Kidney glomerular epithelial cell (primary cell): ENCODE measurements at regions not wholly inside any gene's neighbourhood (a gene's known extent, or its start where the extent isn't known, plus 50 kb on each side); places are given as distances from the start of the nearest gene placed in this dataset.
"Not testable (repeated sequence)": the region's sequence is repeated elsewhere in the genome, so short reads cannot be mapped to it uniquely, and the experiment has no call there.

Source experiments
- DNase-seq: peaks from one replicate; lab custom pipeline; 2025; lab: John Stamatoyannopoulos, UW

DNA sequence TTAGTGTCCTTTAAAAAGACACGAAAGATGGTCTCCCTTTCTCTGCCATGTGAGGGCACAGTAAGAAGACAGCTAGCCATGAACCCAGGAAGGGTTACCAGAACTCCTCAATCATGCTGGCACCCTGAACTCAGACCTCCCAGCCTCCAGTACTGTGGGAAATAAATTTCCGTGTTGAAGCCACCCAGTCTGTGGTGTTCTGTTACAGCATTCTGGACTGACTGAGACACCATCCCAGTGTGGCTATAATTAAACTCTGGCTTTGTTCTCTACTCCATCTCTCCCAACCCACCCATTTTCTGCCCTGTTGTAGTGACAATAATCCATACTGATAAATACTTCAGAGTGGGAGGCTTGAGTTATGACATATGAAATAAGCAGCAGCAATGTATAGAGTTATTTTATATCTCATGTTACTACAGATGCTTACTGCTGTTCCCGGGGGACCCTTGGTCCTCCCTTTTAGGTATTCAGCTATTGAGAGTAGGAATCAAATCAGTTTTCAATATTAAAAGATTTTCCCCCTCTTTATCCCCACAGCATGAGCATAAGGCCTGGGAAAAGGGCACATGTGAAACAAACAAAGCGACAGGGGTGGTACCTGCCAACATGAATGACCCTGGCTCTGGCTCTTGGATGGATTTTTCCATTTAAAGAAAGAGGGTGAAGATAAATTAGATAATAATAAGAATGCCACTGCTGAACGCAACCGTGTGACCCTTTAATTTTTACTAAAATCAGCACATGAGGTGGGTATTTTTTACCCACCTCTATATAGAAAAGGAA is 224.3 kb upstream of the SLC35B3 start:
- no peak for DNase-seq

DNA sequence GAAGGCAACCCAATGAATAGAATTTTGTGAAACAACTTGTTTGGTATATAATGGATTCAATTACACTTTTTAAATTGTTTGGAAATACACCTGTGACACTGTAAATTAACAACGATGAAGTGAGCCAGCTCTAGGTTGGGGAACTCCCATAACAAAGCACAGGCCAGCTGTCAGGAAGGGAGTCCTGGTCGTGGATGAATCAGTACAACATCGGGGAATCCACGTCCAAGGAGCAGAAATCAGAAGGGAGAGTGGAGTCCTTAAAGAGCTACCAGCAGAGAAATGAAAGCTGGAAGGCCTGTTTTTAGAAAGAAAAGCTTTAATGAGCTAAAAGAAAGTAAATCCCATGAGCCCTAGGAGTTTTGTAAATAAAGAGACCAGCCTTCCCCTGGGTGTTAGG is 223.1 kb upstream of the SLC35B3 start:
- no peak for DNase-seq

DNA sequence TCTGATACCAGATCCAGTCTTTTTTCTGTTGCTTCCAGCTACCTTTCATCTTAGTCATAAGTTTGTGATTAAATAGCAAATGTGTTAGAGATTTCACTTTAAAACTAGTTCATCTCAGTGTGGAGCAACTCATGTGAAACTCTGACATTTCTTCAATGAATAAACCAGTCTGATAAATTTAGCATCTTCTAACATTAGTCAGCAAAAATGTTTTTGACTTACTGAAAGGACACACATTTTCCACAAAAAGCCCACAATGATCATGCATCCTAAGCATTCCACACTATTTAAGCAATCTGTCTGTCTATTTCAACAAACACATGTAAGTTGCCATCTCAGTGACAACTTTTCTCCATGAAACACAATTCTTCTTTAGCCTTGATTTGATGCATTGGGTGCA is 222.2 kb upstream of the SLC35B3 start:
- no peak for DNase-seq

DNA sequence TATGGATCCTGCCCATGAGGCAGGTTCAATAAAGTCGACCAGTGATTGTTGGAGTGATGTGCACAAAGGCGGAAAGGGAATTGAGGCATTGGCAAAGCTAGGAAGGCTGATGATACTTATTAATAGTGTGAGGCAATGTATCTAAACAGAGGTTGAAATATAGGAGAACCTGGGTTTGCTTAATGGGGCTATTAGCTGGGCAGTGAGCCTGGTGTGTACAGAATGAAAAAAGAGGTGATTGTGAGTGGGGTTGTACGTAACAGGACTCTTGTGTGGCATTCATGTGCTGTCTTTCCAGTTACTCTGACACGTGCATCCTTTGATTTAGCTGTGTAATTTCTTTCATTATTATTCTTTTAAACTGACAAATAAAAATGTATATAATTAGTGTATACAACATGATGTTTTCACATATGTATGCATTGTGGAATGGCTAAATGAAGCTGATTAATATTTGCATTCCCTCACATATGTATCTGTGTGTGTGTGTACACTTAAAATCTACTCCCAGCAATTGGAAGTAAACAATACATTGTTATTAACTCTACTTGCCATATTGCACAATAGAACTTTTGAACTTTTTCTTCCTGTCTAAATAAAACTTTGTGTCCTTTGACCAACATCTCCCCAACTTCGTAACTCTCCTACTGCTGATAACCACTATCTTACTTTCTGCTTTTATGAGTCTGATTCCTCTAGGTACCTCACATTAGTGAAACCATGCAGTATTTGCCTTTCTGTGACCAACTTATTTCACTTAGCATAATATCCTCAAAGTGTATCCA is 220.5 kb upstream of the SLC35B3 start:
- DNase-seq, result no peak

DNA sequence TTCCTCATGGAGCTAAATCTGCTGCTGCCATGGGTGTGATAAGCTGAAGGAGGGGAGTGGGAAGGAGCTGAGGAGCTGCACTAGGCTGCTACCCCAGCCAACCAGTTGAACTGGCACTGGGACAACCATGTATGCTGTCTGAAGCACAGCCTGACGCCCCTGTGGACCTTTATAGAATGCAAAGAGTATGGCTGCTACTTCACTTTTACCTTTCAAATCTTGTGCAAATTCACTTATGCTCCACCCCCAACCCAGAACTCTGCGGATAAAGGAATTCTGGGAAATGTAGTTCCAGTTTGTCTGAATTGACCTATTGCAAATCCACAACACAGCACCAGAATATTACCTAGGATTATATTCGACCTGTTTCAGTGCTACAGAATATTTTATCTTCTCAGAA is 217.4 kb upstream of the SLC35B3 start:
- no peak for DNase-seq

DNA sequence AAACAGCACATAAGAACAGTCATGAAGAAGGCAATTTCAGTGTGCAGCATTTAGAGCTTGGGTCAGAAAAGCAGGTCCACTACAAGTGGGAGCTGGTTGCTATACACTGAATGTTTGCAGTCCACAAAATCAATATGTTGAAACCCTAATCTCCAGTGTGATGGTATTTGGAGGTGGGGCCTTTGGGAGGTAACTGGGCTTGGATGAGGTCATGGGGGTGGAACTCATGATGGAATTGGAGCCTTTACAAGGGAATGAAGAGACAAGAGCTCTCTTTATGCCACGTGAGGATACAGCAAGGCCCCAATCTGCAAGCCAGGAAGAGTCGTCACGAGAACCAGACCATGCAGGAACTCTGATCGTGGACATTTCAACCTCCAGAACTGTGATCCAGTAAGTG is 216.7 kb upstream of the SLC35B3 start:
- DNase-seq, result no peak

DNA sequence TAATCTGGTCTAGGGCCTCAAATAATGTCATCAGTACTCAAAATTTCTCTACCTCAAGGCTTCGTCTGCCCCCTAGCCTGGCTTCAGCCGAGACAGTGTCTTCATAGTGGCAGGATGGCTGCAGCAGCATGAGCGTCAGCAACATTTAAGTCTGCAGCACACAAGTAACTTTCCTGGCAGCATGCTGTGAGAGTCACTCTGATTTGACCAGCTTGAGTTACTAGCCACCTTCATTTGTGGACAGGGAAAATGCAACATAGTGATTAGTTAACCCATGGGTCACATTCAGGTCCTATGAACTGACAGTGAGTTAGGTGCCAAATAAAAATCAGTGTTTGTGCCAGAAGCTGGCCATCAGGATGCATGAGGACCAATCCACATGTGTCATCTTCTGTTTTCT is 209.9 kb upstream of the SLC35B3 start:
- DNase-seq, result no peak

DNA sequence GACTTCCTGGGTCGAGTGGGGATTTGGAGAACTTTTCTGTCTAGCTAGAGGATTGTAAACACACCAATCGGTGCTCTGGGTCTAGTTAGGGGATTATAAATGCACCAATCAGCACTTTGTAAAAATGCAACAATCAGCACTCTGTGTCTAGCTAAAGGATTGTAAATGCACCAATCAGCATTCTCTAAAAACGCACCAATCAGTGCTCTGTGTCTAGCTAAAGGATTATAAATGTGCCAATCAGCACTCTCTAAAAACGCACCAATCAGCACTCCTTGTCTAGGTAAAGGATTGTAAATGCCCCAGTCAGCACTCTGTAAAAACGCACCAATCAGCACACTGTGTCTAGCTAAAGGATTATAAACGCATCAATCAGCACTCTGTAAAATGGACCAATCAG is 209.0 kb upstream of the SLC35B3 start:
- no peak for DNase-seq

DNA sequence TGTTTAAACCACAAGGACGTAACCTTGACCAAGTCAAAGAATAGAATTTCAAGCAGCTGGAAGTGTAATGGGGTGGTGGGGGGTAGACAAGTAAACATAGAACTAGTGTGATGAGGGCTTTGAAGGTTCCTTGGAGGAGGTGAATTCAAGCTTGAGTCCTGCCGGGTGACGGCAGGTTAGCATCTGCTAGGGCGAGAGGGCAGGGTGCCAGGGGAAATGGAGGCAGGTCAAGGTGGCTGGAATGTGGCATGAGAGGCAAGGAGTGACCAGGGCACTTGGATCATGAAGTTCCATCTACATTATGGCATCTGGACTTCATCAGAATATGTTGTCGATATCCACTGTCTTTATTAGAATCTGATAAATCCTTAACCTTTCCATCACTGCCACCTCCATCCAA is 207.5 kb upstream of the SLC35B3 start:
- no peak for DNase-seq

DNA sequence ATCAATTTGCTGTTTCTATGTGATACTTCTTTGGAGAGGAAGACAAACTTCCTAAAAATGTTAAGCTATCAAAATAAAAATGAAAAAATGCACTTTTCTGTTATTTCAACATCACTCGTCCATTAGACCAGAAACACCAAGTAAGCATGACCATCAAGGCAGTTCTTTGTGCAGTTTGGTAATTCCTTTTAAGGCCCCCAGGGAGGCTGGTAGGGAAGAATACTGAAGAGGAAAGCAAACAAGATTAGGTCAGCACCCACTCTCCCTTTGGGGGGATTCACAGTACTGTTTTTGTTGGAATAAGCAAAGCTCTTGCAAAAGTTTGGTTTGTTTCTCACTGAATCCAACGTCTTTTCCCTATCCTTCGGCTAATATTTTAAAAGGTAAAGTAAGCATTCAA is 206.8 kb upstream of the SLC35B3 start:
- DNase-seq, result peak; percentile 12

DNA sequence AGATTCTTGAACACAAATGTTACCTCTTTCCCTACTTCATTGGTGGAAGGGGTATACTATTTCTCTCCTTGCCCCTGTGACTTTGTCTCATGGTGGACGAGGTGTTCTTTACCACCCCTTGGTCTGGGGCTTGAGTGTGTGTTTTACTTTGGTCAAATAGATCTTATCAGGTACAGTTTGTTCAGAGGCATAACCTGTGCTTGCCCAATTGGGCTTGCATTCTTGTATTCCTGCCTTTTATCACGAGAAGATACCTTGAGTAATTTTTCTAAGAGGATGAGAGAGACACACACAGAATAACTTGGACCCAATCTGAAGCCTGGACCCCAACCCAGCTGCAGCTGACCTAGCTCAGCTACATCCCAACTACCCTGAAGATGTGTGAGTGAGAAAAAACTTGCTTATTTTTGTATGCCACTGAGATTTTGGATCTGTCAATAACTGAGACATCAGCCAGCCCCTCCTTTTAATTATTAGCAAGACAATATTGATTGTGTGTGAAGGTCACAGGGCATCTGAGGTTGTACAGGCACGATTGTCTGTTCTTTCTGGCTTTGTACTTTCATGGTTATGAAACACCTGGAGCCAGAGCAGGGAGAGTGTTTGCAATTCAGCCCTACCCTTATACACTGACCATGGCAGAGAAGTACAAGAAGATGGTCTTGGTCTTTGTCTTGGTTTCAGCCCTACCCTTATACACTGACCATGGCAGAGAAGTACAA is 204.7 kb upstream of the SLC35B3 start:
- no peak for DNase-seq

DNA sequence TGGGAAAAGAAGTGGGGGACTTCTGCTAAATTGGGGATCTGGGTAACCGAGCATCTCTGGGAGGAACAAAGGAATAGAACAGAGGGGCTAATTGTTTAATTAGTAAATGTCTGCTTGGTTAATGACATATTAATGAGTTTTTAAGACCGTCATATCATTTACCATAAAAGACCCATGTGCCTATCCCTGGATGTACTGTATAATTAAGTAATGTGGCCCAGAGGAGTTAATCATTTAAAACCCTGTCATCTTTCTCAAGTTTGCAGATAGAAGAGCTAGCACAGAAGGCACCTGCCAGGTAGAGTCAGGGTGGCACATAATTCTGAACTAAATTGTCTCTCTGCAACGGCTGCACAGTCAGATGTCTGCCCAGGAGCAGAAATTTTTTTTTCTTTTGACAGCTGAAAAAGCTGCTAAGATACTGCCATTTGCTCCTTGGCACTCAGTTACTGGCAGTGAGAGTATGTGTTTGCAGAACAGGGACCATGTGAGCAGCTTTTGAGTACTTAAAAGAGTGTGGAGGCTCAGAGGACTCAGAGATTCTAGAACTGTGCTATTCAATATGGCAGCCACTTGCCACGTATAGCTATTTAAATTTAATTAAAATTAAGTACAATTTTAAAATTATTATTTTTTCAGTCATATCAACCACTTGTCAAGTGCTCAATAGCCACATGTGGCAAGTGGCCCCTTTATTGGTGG is 202.7 kb upstream of the SLC35B3 start:
- no peak for DNase-seq

DNA sequence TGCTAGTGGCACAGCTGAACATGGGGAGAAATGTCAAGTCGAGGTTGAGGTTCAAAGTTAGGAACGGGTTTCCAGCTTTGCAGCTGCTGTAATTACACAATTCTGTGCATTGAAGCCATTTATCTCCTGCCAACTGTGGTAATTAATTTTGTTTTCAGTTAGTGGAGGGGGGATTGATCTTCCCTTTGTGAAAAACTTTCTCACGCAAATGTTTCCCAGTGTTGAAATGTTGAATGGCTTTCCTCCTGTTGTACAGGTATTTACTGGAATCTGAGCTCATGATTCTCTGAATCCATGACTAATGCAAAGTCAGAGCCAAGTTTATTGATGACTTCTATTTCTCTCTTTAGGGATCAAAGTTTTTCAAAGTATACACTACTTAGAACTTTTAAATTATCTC is 198.4 kb upstream of the SLC35B3 start:
- DNase-seq, result no peak

DNA sequence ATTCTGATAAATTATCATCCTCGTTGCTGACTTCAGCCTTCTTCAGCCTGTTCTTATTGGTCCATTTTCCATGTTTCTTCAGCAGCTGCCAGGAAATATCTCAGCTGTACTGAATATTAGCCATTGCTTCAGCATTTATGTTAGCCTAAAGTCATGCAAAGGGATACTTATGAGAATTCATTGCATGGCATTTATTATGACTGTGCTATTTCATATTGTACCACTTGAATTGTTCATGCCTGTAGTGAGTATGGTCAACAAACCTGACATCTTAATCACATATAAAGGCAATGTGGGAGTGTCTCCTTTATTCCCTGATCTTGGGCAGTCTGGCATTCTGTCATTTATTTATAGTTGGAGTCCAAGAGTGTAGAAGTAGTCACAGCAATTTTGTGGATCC is 193.4 kb upstream of the SLC35B3 start:
- DNase-seq, result no peak

DNA sequence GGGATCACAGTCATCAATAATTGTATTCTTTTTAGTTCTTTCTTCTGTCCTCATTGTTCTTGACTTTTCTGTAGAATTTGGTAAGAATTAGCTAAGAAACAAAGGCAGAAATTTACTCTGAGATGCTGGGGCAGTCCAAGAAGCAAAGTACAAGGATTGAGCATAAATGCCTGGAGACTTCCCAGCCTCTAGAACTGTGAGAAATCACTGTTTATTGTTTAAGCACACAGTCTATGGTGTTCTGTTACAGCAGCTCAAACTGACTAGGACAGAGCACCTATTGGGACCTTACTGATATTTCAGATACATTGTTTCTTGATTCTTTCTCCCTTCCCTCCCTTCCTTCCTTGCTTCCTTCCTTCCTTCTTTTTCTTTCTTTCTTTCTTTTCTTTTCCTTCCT is 192.7 kb upstream of the SLC35B3 start:
- no peak for DNase-seq

DNA sequence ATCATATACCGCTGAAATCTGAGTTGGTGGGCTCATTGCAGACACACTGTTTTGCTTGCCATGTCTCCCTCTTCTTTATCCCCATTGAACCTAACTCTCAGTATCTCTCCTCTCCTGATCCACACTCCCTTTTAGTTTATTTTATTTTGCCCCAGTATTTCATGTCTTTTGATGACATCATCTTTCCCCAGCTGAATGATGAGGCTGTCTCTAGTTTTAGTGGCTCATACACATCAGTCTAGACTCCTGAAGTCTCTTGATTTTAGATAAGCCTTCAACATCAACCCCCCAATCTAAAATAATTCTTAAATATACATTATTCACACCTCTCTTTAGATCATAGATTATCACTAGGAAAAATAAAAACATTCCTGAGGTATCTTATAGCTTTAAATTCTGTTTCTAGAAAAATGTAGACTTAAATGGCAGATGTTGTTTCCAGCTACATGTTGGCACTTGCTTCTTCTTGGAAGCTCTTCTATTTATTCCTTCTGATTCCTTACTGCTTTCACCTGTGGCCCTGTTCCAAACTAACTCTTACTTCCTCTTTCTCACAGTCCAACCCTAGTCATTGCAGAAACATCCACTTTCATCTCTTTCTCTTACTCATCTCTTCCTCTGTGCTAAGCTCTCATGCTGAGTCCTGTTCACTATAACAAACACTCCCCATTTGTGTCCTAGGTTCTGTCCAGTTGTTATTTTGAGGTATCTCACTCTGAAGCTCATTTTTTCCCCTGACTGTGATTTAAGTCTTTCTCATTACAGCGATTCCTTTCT is 191.9 kb upstream of the SLC35B3 start:
- peak; percentile 79 for DNase-seq

DNA sequence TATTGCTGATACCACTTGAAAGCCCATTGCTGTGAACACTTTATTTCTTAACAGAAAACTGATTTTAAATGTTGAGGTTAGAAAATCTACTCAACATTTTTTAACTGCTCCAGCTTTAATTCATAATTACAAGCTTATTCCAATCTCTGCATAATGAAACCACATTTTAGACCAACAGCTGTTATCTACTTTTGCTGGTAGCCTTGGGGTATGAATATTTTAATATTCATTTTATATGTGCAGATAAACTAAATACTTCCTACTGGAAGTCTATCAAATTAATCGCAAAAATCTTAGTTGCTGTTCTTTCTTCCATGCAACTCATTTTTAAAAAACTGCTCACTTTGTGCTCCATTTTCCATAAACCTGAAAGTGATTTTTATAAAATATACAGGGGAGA is 189.3 kb upstream of the SLC35B3 start:
- DNase-seq, result no peak

DNA sequence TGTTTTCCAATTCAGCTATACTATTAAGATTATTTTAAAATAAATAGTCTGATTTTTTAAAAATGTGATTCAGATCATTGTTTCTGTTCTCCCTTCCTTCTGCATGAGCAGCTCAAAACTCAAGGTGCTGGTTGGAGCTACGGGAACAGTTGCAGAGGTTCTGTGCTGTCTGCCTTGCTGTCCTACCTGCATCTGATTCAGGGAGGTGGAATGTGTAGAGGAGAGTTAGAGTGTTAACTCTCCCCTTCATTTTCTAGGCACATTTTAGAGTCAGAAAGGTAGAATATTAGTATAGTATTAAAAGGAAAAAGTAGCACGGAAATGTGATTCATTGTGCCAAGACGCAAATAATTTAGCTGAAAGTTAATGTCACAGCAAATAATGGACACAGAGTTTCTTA is 188.1 kb upstream of the SLC35B3 start:
- no peak for DNase-seq

DNA sequence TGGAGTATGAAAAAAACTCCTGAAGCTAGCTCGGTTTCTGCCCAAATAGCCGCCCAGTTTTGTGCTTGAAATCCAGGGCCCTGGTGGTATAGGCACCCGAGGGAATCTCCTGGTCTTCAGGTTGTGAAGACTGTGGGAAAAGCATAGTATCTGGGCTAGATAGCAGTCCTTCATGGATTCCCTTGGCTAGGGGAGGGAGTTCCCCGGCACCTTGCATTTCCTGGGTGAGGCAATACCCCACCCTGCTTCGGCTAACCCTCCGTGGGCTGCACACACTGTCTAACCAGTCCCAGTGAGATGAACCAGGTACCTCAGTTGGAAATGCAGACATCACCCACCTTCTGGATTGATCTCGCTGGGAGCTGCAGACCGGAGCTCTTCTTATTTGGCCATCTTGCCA is 184.5 kb upstream of the SLC35B3 start:
- no peak for DNase-seq

DNA sequence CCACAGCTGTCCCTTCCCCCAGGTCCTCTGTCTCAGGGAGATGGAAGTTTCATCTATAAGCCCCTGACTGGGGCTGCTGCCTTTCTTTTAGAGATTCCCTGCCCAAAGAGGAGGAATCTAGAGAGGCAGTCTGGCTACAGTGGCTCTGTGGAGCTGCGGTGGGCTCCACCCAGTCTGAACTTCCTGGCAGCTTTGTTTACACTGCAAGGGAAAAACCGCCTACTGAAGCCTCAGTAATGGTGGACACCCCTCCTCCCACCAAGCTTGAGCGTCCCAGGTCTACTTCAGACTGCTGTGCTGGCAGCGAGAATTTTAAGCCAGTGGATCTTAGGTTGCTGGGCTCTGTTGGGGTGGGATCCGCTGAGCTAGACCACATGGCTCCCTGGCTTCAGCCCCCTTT is 184.1 kb upstream of the SLC35B3 start:
- not testable (repeated sequence) for DNase-seq

DNA sequence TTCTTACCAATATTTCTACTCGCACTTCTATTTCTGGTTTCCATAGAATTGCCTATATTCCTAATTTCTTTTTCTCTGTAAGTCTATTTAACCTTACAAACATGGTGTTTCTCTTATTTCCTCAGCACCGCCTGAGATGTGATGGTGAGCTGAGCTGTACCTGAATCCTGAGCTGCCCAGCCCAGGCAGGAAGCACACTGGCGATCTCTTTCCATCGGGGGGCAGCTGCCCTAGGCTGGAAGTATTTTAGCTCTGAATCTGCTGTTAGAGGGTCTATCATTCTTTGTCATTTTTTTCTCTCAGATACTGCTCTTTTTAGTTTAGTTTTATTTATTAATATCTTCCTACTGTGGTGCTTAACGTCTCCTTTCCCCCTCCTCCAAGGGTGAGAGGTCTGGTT is 173.4 kb upstream of the SLC35B3 start:
- DNase-seq, result no peak
